ENCODE measurements at regions not wholly inside any gene's neighbourhood (a gene's known extent, or its start where the extent isn't known, plus 50 kb on each side); places are given as distances from the start of the nearest gene placed in this dataset.
"Not testable (repeated sequence)": the region's sequence is repeated elsewhere in the genome, so short reads cannot be mapped to it uniquely, and the experiment has no call there.

- Histone ChIP-seq H3K4me1 (ENCODE audit: insufficient read depth, low read length, poor library complexity, severe bottlenecking) (no peaks in the 10 kb centered on the region), H3K36me3 (ENCODE audit: insufficient read depth, low read length) (no peaks in the 10 kb centered on the region), H3K4me2 (ENCODE audit: low read length) (no peak overlapping the region), H2AFZ (ENCODE audit: low read length) (no peak overlapping the region), H3K9me3 (ENCODE audit: low read length) (no peaks in the 10 kb centered on the region), H3K27ac (ENCODE audit: low read depth, low read length, poor library complexity, severe bottlenecking) (no peak overlapping the region), H3K4me3 (ENCODE audit: low read depth, low read length, poor library complexity, severe bottlenecking) (no peak overlapping the region), H3K9me2 (ENCODE audit: insufficient read depth, low read length) (no peaks in the 10 kb centered on the region), H3K79me2 (ENCODE audit: insufficient read depth, low read depth, low read length) (no peaks in the 10 kb centered on the region), H4K20me1 (ENCODE audit: insufficient read depth, low read length) (no peaks in the 10 kb centered on the region)
- DNase-seq (ENCODE audit: low spot score) = no peak
- CTCF ChIA-PET (ENCODE audit: unreplicated experiment) = no interaction called here
- intact Hi-C loops (cut with micrococcal nuclease; ENCODE audit: unreplicated experiment) = no loop called here
- POLR2A ChIA-PET = no interaction called here
- TF ChIP-seq EZH2phosphoT487 (IDR thresholded peaks at IDR 0.05; ENCODE audit: borderline replicate concordance, low read depth, low read length) = no peak
- no peak for TF ChIP-seq CTCF (conservative IDR thresholded peaks at IDR 0.05; ENCODE audit: low read length)
- no TSS peak for BruUV-seq (replicated peaks)
Measured at GRCh38 chr5:178056935-178057334, 56.4 kb upstream of the N4BP3 start.

- not testable (repeated sequence) for H3K36me3 ChIP-seq (ENCODE audit: insufficient read depth, low read length)
Measured at GRCh38 chr5:178055536-178055935, 57.8 kb upstream of the N4BP3 start.

GRCh38 chr5:178052062-178052461 is 56.0 kb upstream of the PROP1 start:
- BruUV-seq (replicated peaks); H3K27ac ChIP-seq (ENCODE audit: low read depth, low read length, poor library complexity, severe bottlenecking); CTCF ChIA-PET (ENCODE audit: unreplicated experiment); H3K4me3 ChIP-seq (ENCODE audit: low read depth, low read length, poor library complexity, severe bottlenecking); POLR2A ChIA-PET; H2AFZ ChIP-seq (ENCODE audit: low read length); H3K36me3 ChIP-seq (ENCODE audit: insufficient read depth, low read length); DNase-seq (ENCODE audit: low spot score); intact Hi-C loops (cut with micrococcal nuclease; ENCODE audit: unreplicated experiment); H3K4me2 ChIP-seq (ENCODE audit: low read length); H4K20me1 ChIP-seq (ENCODE audit: insufficient read depth, low read length); H3K9me3 ChIP-seq (ENCODE audit: low read length); H3K4me1 ChIP-seq (ENCODE audit: insufficient read depth, low read length, poor library complexity, severe bottlenecking); H3K9me2 ChIP-seq (ENCODE audit: insufficient read depth, low read length); H3K79me2 ChIP-seq (ENCODE audit: insufficient read depth, low read depth, low read length): not testable (repeated sequence)

More at GRCh38 chr5:178055536-178055935, 57.8 kb upstream of the N4BP3 start:
- H3K9me3 ChIP-seq (ENCODE audit: low read length); H2AFZ ChIP-seq (ENCODE audit: low read length); POLR2A ChIA-PET; H3K79me2 ChIP-seq (ENCODE audit: insufficient read depth, low read depth, low read length); H4K20me1 ChIP-seq (ENCODE audit: insufficient read depth, low read length); intact Hi-C loops (cut with micrococcal nuclease; ENCODE audit: unreplicated experiment); H3K27ac ChIP-seq (ENCODE audit: low read depth, low read length, poor library complexity, severe bottlenecking); CTCF ChIA-PET (ENCODE audit: unreplicated experiment); DNase-seq (ENCODE audit: low spot score); H3K4me1 ChIP-seq (ENCODE audit: insufficient read depth, low read length, poor library complexity, severe bottlenecking); BruUV-seq (replicated peaks); H3K4me2 ChIP-seq (ENCODE audit: low read length); H3K4me3 ChIP-seq (ENCODE audit: low read depth, low read length, poor library complexity, severe bottlenecking); H3K9me2 ChIP-seq (ENCODE audit: insufficient read depth, low read length): not testable (repeated sequence)

- H3K4me2 ChIP-seq (ENCODE audit: low read length); H3K9me2 ChIP-seq (ENCODE audit: insufficient read depth, low read length); H2AFZ ChIP-seq (ENCODE audit: low read length); BruUV-seq (replicated peaks); H3K27ac ChIP-seq (ENCODE audit: low read depth, low read length, poor library complexity, severe bottlenecking); H3K4me3 ChIP-seq (ENCODE audit: low read depth, low read length, poor library complexity, severe bottlenecking); H3K9me3 ChIP-seq (ENCODE audit: low read length); intact Hi-C loops (cut with micrococcal nuclease; ENCODE audit: unreplicated experiment); H4K20me1 ChIP-seq (ENCODE audit: insufficient read depth, low read length); DNase-seq (ENCODE audit: low spot score); H3K36me3 ChIP-seq (ENCODE audit: insufficient read depth, low read length); H3K4me1 ChIP-seq (ENCODE audit: insufficient read depth, low read length, poor library complexity, severe bottlenecking); CTCF ChIA-PET (ENCODE audit: unreplicated experiment); POLR2A ChIA-PET; H3K79me2 ChIP-seq (ENCODE audit: insufficient read depth, low read depth, low read length): not testable (repeated sequence)
Measured at GRCh38 chr5:178050873-178051272, 54.8 kb upstream of the PROP1 start.

- H3K27ac ChIP-seq (ENCODE audit: low read depth, low read length, poor library complexity, severe bottlenecking); H3K36me3 ChIP-seq (ENCODE audit: insufficient read depth, low read length); DNase-seq (ENCODE audit: low spot score); POLR2A ChIA-PET; CTCF ChIA-PET (ENCODE audit: unreplicated experiment); H4K20me1 ChIP-seq (ENCODE audit: insufficient read depth, low read length); H3K9me2 ChIP-seq (ENCODE audit: insufficient read depth, low read length); H2AFZ ChIP-seq (ENCODE audit: low read length); H3K9me3 ChIP-seq (ENCODE audit: low read length); H3K4me1 ChIP-seq (ENCODE audit: insufficient read depth, low read length, poor library complexity, severe bottlenecking); H3K4me2 ChIP-seq (ENCODE audit: low read length); BruUV-seq (replicated peaks); H3K79me2 ChIP-seq (ENCODE audit: insufficient read depth, low read depth, low read length); intact Hi-C loops (cut with micrococcal nuclease; ENCODE audit: unreplicated experiment); H3K4me3 ChIP-seq (ENCODE audit: low read depth, low read length, poor library complexity, severe bottlenecking): not testable (repeated sequence)
Measured at GRCh38 chr5:178047943-178048342, 51.9 kb upstream of the PROP1 start.

GRCh38 chr5:178046757-178047399 is 50.8 kb upstream of the PROP1 start:
- intact Hi-C loops (cut with micrococcal nuclease; ENCODE audit: unreplicated experiment) = not testable (repeated sequence)
- H3K4me3 ChIP-seq (ENCODE audit: low read depth, low read length, poor library complexity, severe bottlenecking) = peak overlapping the region; percentile 29

More at GRCh38 chr5:178046757-178047399, 50.8 kb upstream of the PROP1 start:
- DNase-seq (ENCODE audit: low spot score); BruUV-seq (replicated peaks); H3K79me2 ChIP-seq (ENCODE audit: insufficient read depth, low read depth, low read length); H3K9me3 ChIP-seq (ENCODE audit: low read length); H2AFZ ChIP-seq (ENCODE audit: low read length); H3K4me1 ChIP-seq (ENCODE audit: insufficient read depth, low read length, poor library complexity, severe bottlenecking); POLR2A ChIA-PET; H4K20me1 ChIP-seq (ENCODE audit: insufficient read depth, low read length); H3K9me2 ChIP-seq (ENCODE audit: insufficient read depth, low read length); H3K36me3 ChIP-seq (ENCODE audit: insufficient read depth, low read length); CTCF ChIA-PET (ENCODE audit: unreplicated experiment): not testable (repeated sequence)
- Histone ChIP-seq H3K4me2 (ENCODE audit: low read length) (peak overlapping the region; percentile 48; the same call in 1 of the 2 replicates), H3K27ac (ENCODE audit: low read depth, low read length, poor library complexity, severe bottlenecking) (peak overlapping the region; percentile 59)

All from OCI-LY7 (cell line).